ENCODE measurements at regions not wholly inside any gene's neighbourhood (a gene's known extent, or its start where the extent isn't known, plus 50 kb on each side); places are given as distances from the start of the nearest gene placed in this dataset.

DNA sequence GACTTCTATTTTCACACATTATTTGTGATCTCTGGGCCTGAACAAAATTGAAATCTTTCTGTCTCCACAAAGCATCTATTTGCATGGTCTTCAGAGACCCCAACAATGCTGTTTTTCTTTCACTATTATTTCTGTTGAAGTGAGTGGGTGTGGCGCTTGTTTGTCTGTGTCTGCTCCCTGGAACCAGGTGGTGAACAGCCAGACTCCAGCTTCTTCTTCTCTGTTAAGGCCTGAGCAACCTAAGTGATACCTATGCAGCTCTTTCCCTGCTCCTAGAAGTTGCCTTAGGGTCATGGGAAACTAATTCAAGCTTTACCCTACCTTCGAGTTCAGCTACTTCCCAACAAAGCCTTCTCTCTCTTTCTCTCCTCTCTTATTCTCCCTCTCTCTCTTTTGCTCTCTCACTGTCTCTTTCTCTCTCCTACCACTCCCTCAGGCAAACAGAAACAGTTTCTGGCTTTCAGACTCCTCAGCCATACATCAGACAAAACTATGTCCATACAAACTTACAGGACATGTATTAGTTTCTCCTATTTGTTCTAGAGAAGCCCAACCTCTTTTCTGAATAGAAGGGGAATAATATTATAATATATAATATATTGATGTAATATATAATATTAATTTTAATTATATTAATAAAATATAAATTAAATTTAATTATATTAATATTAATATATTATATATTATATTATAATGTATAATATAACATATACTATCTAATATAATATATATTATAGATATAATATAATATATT, 552.5 kb downstream of the DSC3 start:
- Histone ChIP-seq H3K4me1 (no peaks in the 10 kb centered on the region), H3K27ac (no peak overlapping the region), H3K9me3 (no peaks in the 10 kb centered on the region), H3K27me3 (no peaks in the 10 kb centered on the region), H3K36me3 (no peaks in the 10 kb centered on the region), H3K4me3 (no peak overlapping the region)
- DNase-seq (ENCODE audit: low spot score in 2 of 2): no peak
- TF ChIP-seq EP300 (IDR thresholded peaks at IDR 0.05) (no peak), POLR2A (IDR thresholded peaks at IDR 0.05) (no peak), POLR2AphosphoS5 (IDR thresholded peaks at IDR 0.05) (no peak)
- TF ChIP-seq, protein P1, sequence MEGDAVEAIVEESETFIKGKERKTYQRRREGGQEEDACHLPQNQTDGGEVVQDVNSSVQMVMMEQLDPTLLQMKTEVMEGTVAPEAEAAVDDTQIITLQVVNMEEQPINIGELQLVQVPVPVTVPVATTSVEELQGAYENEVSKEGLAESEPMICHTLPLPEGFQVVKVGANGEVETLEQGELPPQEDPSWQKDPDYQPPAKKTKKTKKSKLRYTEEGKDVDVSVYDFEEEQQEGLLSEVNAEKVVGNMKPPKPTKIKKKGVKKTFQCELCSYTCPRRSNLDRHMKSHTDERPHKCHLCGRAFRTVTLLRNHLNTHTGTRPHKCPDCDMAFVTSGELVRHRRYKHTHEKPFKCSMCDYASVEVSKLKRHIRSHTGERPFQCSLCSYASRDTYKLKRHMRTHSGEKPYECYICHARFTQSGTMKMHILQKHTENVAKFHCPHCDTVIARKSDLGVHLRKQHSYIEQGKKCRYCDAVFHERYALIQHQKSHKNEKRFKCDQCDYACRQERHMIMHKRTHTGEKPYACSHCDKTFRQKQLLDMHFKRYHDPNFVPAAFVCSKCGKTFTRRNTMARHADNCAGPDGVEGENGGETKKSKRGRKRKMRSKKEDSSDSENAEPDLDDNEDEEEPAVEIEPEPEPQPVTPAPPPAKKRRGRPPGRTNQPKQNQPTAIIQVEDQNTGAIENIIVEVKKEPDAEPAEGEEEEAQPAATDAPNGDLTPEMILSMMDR (IDR thresholded peaks at IDR 0.05): no peak
- 89% methylated on average over 2 of the region's 2 CpGs for WGBS

DNA sequence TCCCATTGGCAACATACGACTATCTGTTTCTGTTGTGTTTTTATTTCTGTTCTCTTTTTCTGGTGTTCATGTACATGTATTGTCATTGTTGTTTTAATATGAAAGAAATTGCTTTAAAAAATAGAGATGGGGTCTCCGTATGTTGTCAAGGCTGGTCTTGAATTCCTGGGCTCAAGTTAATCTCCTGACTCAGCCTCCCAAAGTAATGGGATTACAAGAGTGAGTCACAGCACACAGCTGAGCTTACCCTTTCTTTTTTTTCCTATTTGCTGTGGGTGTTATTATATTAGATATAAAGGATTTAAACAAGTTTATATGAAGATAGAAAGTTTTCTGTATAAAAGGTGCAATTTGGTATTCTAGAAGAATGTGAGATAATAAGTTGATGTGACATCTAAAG, 554.6 kb downstream of the DSC3 start:
- WGBS: 97% methylated on average over 2 of the region's 2 CpGs
- H3K4me1 ChIP-seq: no peaks in the 10 kb centered on the region
- H3K36me3 ChIP-seq: no peaks in the 10 kb centered on the region
- H3K27me3 ChIP-seq: no peaks in the 10 kb centered on the region
- H3K4me3 ChIP-seq: no peak overlapping the region
- no peaks in the 10 kb centered on the region for H3K9me3 ChIP-seq
- DNase-seq (ENCODE audit: low spot score in 2 of 2): no peak
- TF ChIP-seq POLR2AphosphoS5 (IDR thresholded peaks at IDR 0.05): no peak
- TF ChIP-seq EP300 (IDR thresholded peaks at IDR 0.05): no peak
- TF ChIP-seq POLR2A (IDR thresholded peaks at IDR 0.05): no peak
- TF ChIP-seq, protein P1 (IDR thresholded peaks at IDR 0.05): no peak
- H3K27ac ChIP-seq: no peak overlapping the region

DNA sequence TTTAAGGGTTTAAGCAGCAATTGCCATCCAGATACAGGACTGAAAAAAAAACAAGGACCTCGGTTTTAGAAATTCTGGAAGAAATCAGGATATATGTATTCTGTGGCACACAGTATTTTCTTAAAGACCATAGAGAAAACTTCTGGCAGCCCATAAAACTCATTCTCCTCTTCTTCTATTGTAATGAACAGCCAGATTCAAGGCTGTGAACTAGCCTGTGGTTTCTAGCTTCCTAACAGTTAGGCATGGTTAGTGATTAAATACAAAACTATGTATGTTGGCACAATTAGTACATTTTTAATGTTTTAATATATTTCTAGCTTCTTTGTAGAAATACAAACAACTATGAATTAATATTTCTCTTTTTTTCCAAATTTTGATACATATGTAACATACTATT, 555.7 kb downstream of the DSC3 start:
- no peaks in the 10 kb centered on the region for H3K36me3 ChIP-seq
- no peak overlapping the region for H3K27ac ChIP-seq
- TF ChIP-seq, protein P1 (IDR thresholded peaks at IDR 0.05): no peak
- TF ChIP-seq POLR2AphosphoS5 (IDR thresholded peaks at IDR 0.05) (no peak), EP300 (IDR thresholded peaks at IDR 0.05) (no peak), POLR2A (IDR thresholded peaks at IDR 0.05) (no peak)
- no peak overlapping the region for H3K4me3 ChIP-seq
- DNase-seq (ENCODE audit: low spot score in 2 of 2): no peak
- H3K4me1 ChIP-seq: no peaks in the 10 kb centered on the region
- WGBS: 67% methylated on average over 1 of the region's 1 CpG
- no peaks in the 10 kb centered on the region for H3K27me3 ChIP-seq
- H3K9me3 ChIP-seq: no peaks in the 10 kb centered on the region

DNA sequence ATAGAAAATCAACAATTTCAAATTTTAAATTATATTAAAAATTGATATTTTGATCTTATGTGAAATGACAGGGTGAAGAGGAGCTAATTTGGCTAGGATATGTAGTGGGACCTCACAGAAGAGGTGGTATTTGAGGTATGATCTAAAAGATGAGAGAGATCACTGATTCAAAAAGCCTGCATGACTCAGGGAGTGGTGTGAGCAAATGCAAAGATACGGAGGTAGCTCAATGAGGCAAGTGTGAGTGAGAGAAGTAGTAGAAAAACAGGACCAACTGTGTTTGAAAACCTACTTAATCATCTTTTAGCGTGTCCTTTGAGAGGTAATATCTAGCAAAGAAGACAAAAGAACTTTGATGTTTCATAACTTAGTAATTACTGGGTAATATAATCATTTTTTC, 557.5 kb downstream of the DSC3 start:
- H3K4me3 ChIP-seq: no peak overlapping the region
- DNase-seq (ENCODE audit: low spot score in 2 of 2): no peak
- 63% methylated on average over 2 of the region's 2 CpGs for WGBS
- H3K36me3 ChIP-seq: no peaks in the 10 kb centered on the region
- no peaks in the 10 kb centered on the region for H3K27me3 ChIP-seq
- H3K4me1 ChIP-seq: no peaks in the 10 kb centered on the region
- H3K9me3 ChIP-seq: no peaks in the 10 kb centered on the region
- TF ChIP-seq EP300 (IDR thresholded peaks at IDR 0.05): no peak
- TF ChIP-seq POLR2AphosphoS5 (IDR thresholded peaks at IDR 0.05): no peak
- TF ChIP-seq POLR2A (IDR thresholded peaks at IDR 0.05): no peak
- TF ChIP-seq, protein P1 (IDR thresholded peaks at IDR 0.05): no peak
- H3K27ac ChIP-seq: no peak overlapping the region

DNA sequence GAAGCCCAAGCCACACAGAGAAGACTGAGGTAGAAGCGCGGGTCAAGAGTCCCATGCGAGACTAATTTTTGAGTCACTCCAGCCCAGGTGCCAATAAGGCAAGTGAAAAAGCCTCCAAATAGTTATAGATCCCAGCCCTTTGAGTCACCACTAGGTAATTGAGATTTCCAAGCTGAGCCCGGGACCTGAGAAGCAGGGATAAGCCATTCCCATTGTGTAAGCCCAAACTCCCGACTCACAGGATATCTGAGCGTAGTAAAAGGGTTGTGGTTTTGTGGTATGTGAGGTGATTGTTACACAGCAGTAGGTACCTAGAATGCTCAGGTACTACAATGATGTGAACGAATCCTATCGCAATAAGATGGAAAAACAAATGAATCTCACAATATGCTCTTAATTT, 560.7 kb downstream of the DSC3 start:
- Histone ChIP-seq H3K4me3 (no peak overlapping the region), H3K27ac (no peak overlapping the region), H3K27me3 (no peaks in the 10 kb centered on the region), H3K36me3 (no peaks in the 10 kb centered on the region), H3K4me1 (no peaks in the 10 kb centered on the region), H3K9me3 (no peaks in the 10 kb centered on the region)
- TF ChIP-seq, protein P1 (IDR thresholded peaks at IDR 0.05): no peak
- no peak for DNase-seq (ENCODE audit: low spot score in 2 of 2)
- 82% methylated on average over 8 of the region's 8 CpGs for WGBS
